Neuronal stem cell (in vitro differentiated cells): ENCODE measurements at regions not wholly inside any gene's neighbourhood (a gene's known extent, or its start where the extent isn't known, plus 50 kb on each side); places are given as distances from the start of the nearest gene placed in this dataset.

Source experiments
- DNase-seq: peaks from one replicate; pipeline ENCODE4 v3.0.0-alpha.2; 2013; ENCODE audit warnings: low spot score
- H2AFZ ChIP-seq: one replicate; pipeline ENCODE4 v1.6.1; 2013; ENCODE audit warnings: mild to moderate bottlenecking, low read length, inconsistent platforms
- H2AK5ac ChIP-seq: 2 replicates; pipeline ENCODE4 v1.6.1; 2013; ENCODE audit warnings: low read depth, mild to moderate bottlenecking, inconsistent platforms, low read length, moderate library complexity, mixed read lengths
- H2BK120ac ChIP-seq: 2 replicates; pipeline ENCODE4 v1.6.1; 2013; ENCODE audit warnings: low read depth, mild to moderate bottlenecking, inconsistent platforms, low read length, moderate library complexity, mixed read lengths
- H2BK12ac ChIP-seq: one replicate; pipeline ENCODE4 v1.6.1; 2013; ENCODE audit warnings: low read length, inconsistent platforms
- H2BK15ac ChIP-seq: 2 replicates; pipeline ENCODE4 v1.6.1; 2013; ENCODE audit warnings: mild to moderate bottlenecking, low read length, inconsistent platforms, mixed read lengths
- H2BK5ac ChIP-seq: one replicate; pipeline ENCODE4 v1.6.1; 2013; ENCODE audit warnings: inconsistent platforms, mild to moderate bottlenecking, low read length, moderate library complexity
- H3K14ac ChIP-seq: one replicate; pipeline ENCODE4 v1.6.1; 2013; ENCODE audit warnings: low read length, inconsistent platforms
- H3K18ac ChIP-seq: 2 replicates; pipeline ENCODE4 v1.6.1; 2013; ENCODE audit warnings: low read length, inconsistent platforms
- H3K23ac ChIP-seq: 2 replicates; pipeline ENCODE4 v1.6.1; 2013; ENCODE audit warnings: low read depth, mild to moderate bottlenecking, mixed read lengths, low read length, inconsistent platforms; ENCODE audit not compliant: poor library complexity
- H3K27ac ChIP-seq: replicated peaks from 3 replicates; pipeline ENCODE4 v1.5.1; 2013; ENCODE audit warnings: low read length, inconsistent platforms
- H3K27me3 ChIP-seq, 3 experiments: 2 replicates each; pipeline ENCODE4 v1.6.1; 2013; ENCODE audit warnings: low read length in 3 of 3, mild to moderate bottlenecking in 2 of 3, inconsistent platforms in 1 of 3, low read depth in 1 of 3, mixed read lengths in 1 of 3, moderate library complexity in 1 of 3; ENCODE audit not compliant: control insufficient read depth in 3 of 3, insufficient read depth in 3 of 3
- H3K36me3 ChIP-seq, 2 donors: replicated peaks in 1 of 2; 2 replicates each; pipeline ENCODE4 v1.6.1; 2013; ENCODE audit warnings: low read length in 2 of 2; ENCODE audit not compliant: control insufficient read depth in 2 of 2, insufficient read depth in 2 of 2
- H3K4ac ChIP-seq: 2 replicates; pipeline ENCODE4 v1.6.1; 2013; ENCODE audit warnings: inconsistent platforms, mild to moderate bottlenecking, low read length, moderate library complexity
- H3K4me1 ChIP-seq, 2 donors: 1 replicate in 1 of 2; 2 replicates in 1 of 2; pipeline ENCODE4 v1.6.1; 2013; ENCODE audit warnings: low read length in 2 of 2, low read depth in 1 of 2; ENCODE audit not compliant: control insufficient read depth in 2 of 2, insufficient read depth in 1 of 2
- H3K4me2 ChIP-seq: one replicate; pipeline ENCODE4 v1.6.1; 2013; ENCODE audit warnings: mild to moderate bottlenecking, low read length, inconsistent platforms; ENCODE audit not compliant: insufficient read depth, poor library complexity, severe bottlenecking
- H3K4me3 ChIP-seq, 2 donors: 2 replicates each; pipeline ENCODE4 v1.5.1; 2013; ENCODE audit warnings: low read length in 2 of 2, mild to moderate bottlenecking in 2 of 2, inconsistent platforms in 1 of 2, moderate library complexity in 1 of 2
- H3K79me1 ChIP-seq: one replicate; pipeline ENCODE4 v1.6.1; 2013; ENCODE audit warnings: low read depth, mild to moderate bottlenecking, inconsistent platforms, low read length, moderate library complexity
- H3K9ac ChIP-seq: one replicate; pipeline ENCODE4 v1.6.1; 2013; ENCODE audit warnings: mild to moderate bottlenecking, low read depth, low read length, inconsistent platforms; ENCODE audit not compliant: poor library complexity
- H3K9me3 ChIP-seq, 2 donors: replicated peaks in 1 of 2; 2 replicates each; pipeline versions ENCODE3 to v1.6.1; 2013; ENCODE audit warnings: low read length in 2 of 2, mild to moderate bottlenecking in 2 of 2, inconsistent platforms in 1 of 2, low read depth in 1 of 2, mixed read lengths in 1 of 2, moderate library complexity in 1 of 2; ENCODE audit not compliant: control insufficient read depth in 2 of 2, insufficient read depth in 1 of 2
- H4K8ac ChIP-seq: one replicate; pipeline ENCODE4 v1.6.1; 2013; ENCODE audit warnings: low read depth, mild to moderate bottlenecking, inconsistent platforms, low read length, moderate library complexity
- H4K91ac ChIP-seq: one replicate; pipeline ENCODE4 v1.6.1; 2013; ENCODE audit warnings: low read length, low read depth, mild to moderate bottlenecking, inconsistent platforms; ENCODE audit not compliant: poor library complexity
- WGBS, 2 donors: extraction: QIAGEN DNeasy Blood & Tissue Kit; methylation state at CpG; one replicate each; pipeline ENCODE4 v1.1.7; 2013; ENCODE audit warnings: missing lambda C conversion rate in 2 of 2, mixed read lengths in 1 of 2; ENCODE audit not compliant: insufficient read length in 2 of 2, insufficient replicate concordance in 1 of 2; ENCODE audit errors: extremely low coverage in 2 of 2; 5-methylcytosine and 5-hydroxymethylcytosine counted together

- no CpG with 5 or more reads among the region's 6 CpGs for WGBS, 2 donors
Observed at GRCh38 chr4:60034361-60034760, 1165.8 kb upstream of the ADGRL3 start.

GRCh38 chr4:60039908-60040307, 1160.2 kb upstream of the ADGRL3 start:
- H2AFZ ChIP-seq = peak overlapping the region; percentile 17
- DNase-seq = no peak
- H2BK5ac ChIP-seq = no peak overlapping the region
- no peak overlapping the region for H2BK12ac ChIP-seq
- WGBS, 2 donors = no CpG with 5 or more reads among the region's 2 CpGs
- no peak overlapping the region for H3K9ac ChIP-seq
- no peak overlapping the region for H3K4me3 ChIP-seq
- H2BK120ac ChIP-seq = no peak overlapping the region
- no peaks in the 10 kb centered on the region for H3K4me1 ChIP-seq
- H2BK15ac ChIP-seq = no peak overlapping the region
- no peak overlapping the region for H4K91ac ChIP-seq
- no peak overlapping the region for H3K27ac ChIP-seq
- no peak overlapping the region for H4K8ac ChIP-seq
- no peaks in the 10 kb centered on the region for H3K27me3 ChIP-seq
- H2AK5ac ChIP-seq = no peak overlapping the region
- H3K4me2 ChIP-seq = no peak overlapping the region
- H3K23ac ChIP-seq = no peak overlapping the region
- no peaks in the 10 kb centered on the region for H3K36me3 ChIP-seq
- H3K4ac ChIP-seq = no peak overlapping the region
- H3K79me1 ChIP-seq = peaks cover 3% of the 10 kb centered on the region
- H3K14ac ChIP-seq = no peak overlapping the region
- H3K9me3 ChIP-seq = no peaks in the 10 kb centered on the region
- H3K18ac ChIP-seq = no peak overlapping the region

More at GRCh38 chr4:60034361-60034760, 1165.8 kb upstream of the ADGRL3 start:
- no peak overlapping the region for H2BK120ac ChIP-seq
- H3K18ac ChIP-seq = peak overlapping the region; percentile 52
- H3K9ac ChIP-seq = no peak overlapping the region
- H3K14ac ChIP-seq = no peak overlapping the region
- no peak overlapping the region for H2AK5ac ChIP-seq
- H3K79me1 ChIP-seq = no peaks in the 10 kb centered on the region
- no peak overlapping the region for H2BK5ac ChIP-seq
- H2BK15ac ChIP-seq = no peak overlapping the region
- no peak overlapping the region for H3K4ac ChIP-seq
- H4K8ac ChIP-seq = no peak overlapping the region
- no peaks in the 10 kb centered on the region for H3K9me3 ChIP-seq
- no peaks in the 10 kb centered on the region for H3K36me3 ChIP-seq
- H2BK12ac ChIP-seq = no peak overlapping the region
- no peak overlapping the region for H3K23ac ChIP-seq
- H3K4me3 ChIP-seq = no peak overlapping the region
- DNase-seq = no peak
- H2AFZ ChIP-seq = peak overlapping the region; percentile 92
- no peaks in the 10 kb centered on the region for H3K27me3 ChIP-seq
- no peaks in the 10 kb centered on the region for H3K4me1 ChIP-seq
- H4K91ac ChIP-seq = no peak overlapping the region
- no peak overlapping the region for H3K27ac ChIP-seq
- no peak overlapping the region for H3K4me2 ChIP-seq

GRCh38 chr4:60042231-60042652, 1157.9 kb upstream of the ADGRL3 start:
- H3K9me3 ChIP-seq = no peaks in the 10 kb centered on the region
- H2BK5ac ChIP-seq = no peak overlapping the region
- peaks cover 3% of the 10 kb centered on the region for H3K79me1 ChIP-seq
- H3K4me2 ChIP-seq = no peak overlapping the region
- H3K27me3 ChIP-seq = no peaks in the 10 kb centered on the region
- H4K8ac ChIP-seq = peak overlapping the region; percentile 43
- no peak overlapping the region for H3K4ac ChIP-seq
- no peak overlapping the region for H2BK15ac ChIP-seq
- H2AK5ac ChIP-seq = no peak overlapping the region
- no peak overlapping the region for H2BK120ac ChIP-seq
- peak overlapping the region; percentile 53 for H2AFZ ChIP-seq
- no peaks in the 10 kb centered on the region for H3K36me3 ChIP-seq
- no CpG with 5 or more reads among the region's 15 CpGs for WGBS, 2 donors
- H3K4me3 ChIP-seq = peak overlapping the region in 1 of 2 donors; percentile 30
- H3K14ac ChIP-seq = no peak overlapping the region
- DNase-seq = no peak
- H4K91ac ChIP-seq = no peak overlapping the region
- H3K23ac ChIP-seq = peak overlapping the region; percentile 73
- H2BK12ac ChIP-seq = no peak overlapping the region
- no peak overlapping the region for H3K27ac ChIP-seq
- no peak overlapping the region for H3K9ac ChIP-seq
- no peak overlapping the region for H3K18ac ChIP-seq
- no peaks in the 10 kb centered on the region for H3K4me1 ChIP-seq

GRCh38 chr4:60042941-60043340, 1157.2 kb upstream of the ADGRL3 start:
- Histone ChIP-seq H3K23ac (no peak overlapping the region), H2AFZ (peak overlapping the region; percentile 53), H2BK15ac (no peak overlapping the region), H3K4me2 (no peak overlapping the region), H2BK5ac (no peak overlapping the region), H3K4me1 (no peaks in the 10 kb centered on the region), H3K36me3 (no peaks in the 10 kb centered on the region), H2AK5ac (no peak overlapping the region), H3K27ac (no peak overlapping the region), H4K91ac (no peak overlapping the region), H3K9ac (no peak overlapping the region), H3K27me3 (no peaks in the 10 kb centered on the region), H2BK12ac (no peak overlapping the region), H3K79me1 (peaks cover 3% of the 10 kb centered on the region), H3K4me3 (no peak overlapping the region), H3K14ac (no peak overlapping the region), H3K18ac (no peak overlapping the region), H4K8ac (no peak overlapping the region), H3K4ac (no peak overlapping the region), H2BK120ac (no peak overlapping the region), H3K9me3 (no peaks in the 10 kb centered on the region)
- no CpG with 5 or more reads among the region's 2 CpGs for WGBS, 2 donors
- no peak for DNase-seq
